ENCODE measurements at regions not wholly inside any gene's neighbourhood (a gene's known extent, or its start where the extent isn't known, plus 50 kb on each side); places are given as distances from the start of the nearest gene placed in this dataset.

GRCh38 chr1:222257027-222257426 lies 290.9 kb downstream of the HHIPL2 start:
- H3K9me3 ChIP-seq, result no peaks in the 10 kb centered on the region
- intact Hi-C loops (cut with DNase I; ENCODE audit: low total_unique reads), result no loop called here

GRCh38 chr1:222256058-222256457 lies 291.8 kb downstream of the HHIPL2 start:
- intact Hi-C loops (cut with DNase I; ENCODE audit: low total_unique reads), result no loop called here
- Histone ChIP-seq H3K9me3 (no peaks in the 10 kb centered on the region), H3K27me3 (no peaks in the 10 kb centered on the region), H3K27ac (no peak overlapping the region), H3K4me1 (no peaks in the 10 kb centered on the region), H3K36me3 (no peaks in the 10 kb centered on the region), H3K4me3 (no peak overlapping the region)
- 43 to 67% methylated on average over 1 of the region's 1 CpG for WGBS, 2 donors (ENCODE audit: low coverage in 1 of 2)
- in situ Hi-C loops (cut with MboI; ENCODE audit: low pct_ligation_motif_present in 1 of 4, low pct_unique_long_range_greater_than_20kb in 1 of 4, low sequenced_read_pairs in 3 of 4), result no loop called here
- no peak for DNase-seq
- TF ChIP-seq POLR2A (IDR thresholded peaks at IDR 0.05), result no peak
- TF ChIP-seq CTCF (IDR thresholded peaks at IDR 0.05), result no peak
- TF ChIP-seq EP300 (IDR thresholded peaks at IDR 0.05; ENCODE audit: low read depth), result no peak
- no peak for TF ChIP-seq POLR2AphosphoS5 (IDR thresholded peaks at IDR 0.05)

More at GRCh38 chr1:222257027-222257426, 290.9 kb downstream of the HHIPL2 start:
- TF ChIP-seq CTCF (IDR thresholded peaks at IDR 0.05) (no peak), POLR2AphosphoS5 (IDR thresholded peaks at IDR 0.05) (no peak), EP300 (IDR thresholded peaks at IDR 0.05; ENCODE audit: low read depth) (no peak), POLR2A (IDR thresholded peaks at IDR 0.05) (no peak)
- no peak for DNase-seq
- Histone ChIP-seq H3K27ac (no peak overlapping the region), H3K27me3 (no peaks in the 10 kb centered on the region), H3K4me3 (no peak overlapping the region), H3K4me1 (no peaks in the 10 kb centered on the region), H3K36me3 (no peaks in the 10 kb centered on the region)
- 44 to 54% methylated on average over 2 of the region's 2 CpGs for WGBS, 2 donors (ENCODE audit: low coverage in 1 of 2)
- in situ Hi-C loops (cut with MboI; ENCODE audit: low pct_ligation_motif_present in 1 of 4, low pct_unique_long_range_greater_than_20kb in 1 of 4, low sequenced_read_pairs in 3 of 4), result no loop called here

- intact Hi-C loops (cut with DNase I; ENCODE audit: low total_unique reads) (no loop called here), in situ Hi-C loops (cut with MboI; ENCODE audit: low pct_ligation_motif_present in 1 of 4, low pct_unique_long_range_greater_than_20kb in 1 of 4, low sequenced_read_pairs in 3 of 4) (no loop called here)
- WGBS, 2 donors (ENCODE audit: low coverage in 1 of 2), result 78 to 90% methylated on average over 3 to 4 of the region's 4 CpGs
- TF ChIP-seq CTCF (IDR thresholded peaks at IDR 0.05) (no peak), POLR2AphosphoS5 (IDR thresholded peaks at IDR 0.05) (no peak), EP300 (IDR thresholded peaks at IDR 0.05; ENCODE audit: low read depth) (no peak), POLR2A (IDR thresholded peaks at IDR 0.05) (no peak)
- Histone ChIP-seq H3K9me3 (no peaks in the 10 kb centered on the region), H3K4me3 (no peak overlapping the region), H3K4me1 (no peaks in the 10 kb centered on the region), H3K36me3 (no peaks in the 10 kb centered on the region), H3K27me3 (no peaks in the 10 kb centered on the region), H3K27ac (no peak overlapping the region)
- no peak for DNase-seq
These were observed 295.1 kb downstream of the HHIPL2 start for GRCh38 chr1:222252788-222253187.

GRCh38 chr1:222251847-222252246 lies 296.1 kb downstream of the HHIPL2 start:
- no peaks in the 10 kb centered on the region for H3K4me1 ChIP-seq
- H3K9me3 ChIP-seq, result no peaks in the 10 kb centered on the region
- in situ Hi-C loops (cut with MboI; ENCODE audit: low pct_ligation_motif_present in 1 of 4, low pct_unique_long_range_greater_than_20kb in 1 of 4, low sequenced_read_pairs in 3 of 4), result no loop called here
- no peak overlapping the region for H3K27ac ChIP-seq
- WGBS, 2 donors (ENCODE audit: low coverage in 1 of 2), result 81 to 91% methylated on average over 2 of the region's 2 CpGs
- DNase-seq, result no peak
- no peaks in the 10 kb centered on the region for H3K27me3 ChIP-seq
- H3K36me3 ChIP-seq, result no peaks in the 10 kb centered on the region
- TF ChIP-seq POLR2A (IDR thresholded peaks at IDR 0.05) (no peak), EP300 (IDR thresholded peaks at IDR 0.05; ENCODE audit: low read depth) (no peak), POLR2AphosphoS5 (IDR thresholded peaks at IDR 0.05) (no peak), CTCF (IDR thresholded peaks at IDR 0.05) (no peak)
- intact Hi-C loops (cut with DNase I; ENCODE audit: low total_unique reads), result no loop called here
- no peak overlapping the region for H3K4me3 ChIP-seq
